ENCODE measurements at regions not wholly inside any gene's neighbourhood (a gene's known extent, or its start where the extent isn't known, plus 50 kb on each side); places are given as distances from the start of the nearest gene placed in this dataset.

DNA sequence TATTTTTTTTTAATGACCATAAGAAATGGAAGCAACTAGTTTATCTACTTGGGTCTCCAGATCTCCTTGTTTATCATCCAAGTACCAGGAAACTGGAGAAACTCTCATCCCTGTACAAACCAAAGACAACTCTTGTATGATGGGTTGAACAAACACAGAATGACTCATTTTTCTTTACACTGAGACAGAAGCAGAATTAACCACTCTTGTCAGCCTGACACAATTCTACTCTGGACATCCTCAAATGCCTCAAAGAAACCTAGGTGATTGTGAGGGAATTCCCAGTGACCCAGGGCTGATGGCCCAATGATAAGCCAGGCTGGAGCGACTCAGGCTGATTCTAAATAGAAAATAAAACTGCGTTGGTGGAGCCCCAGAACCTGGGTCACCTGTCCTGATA is 151.5 kb downstream of the ZNF737 start:
- Histone ChIP-seq H3K9me2 (ENCODE audit: insufficient read depth) (no peaks in the 10 kb centered on the region), H3K36me3 (ENCODE audit: low read depth) (no peaks in the 10 kb centered on the region), H3K79me2 (ENCODE audit: low read depth) (no peaks in the 10 kb centered on the region), H3F3A (ENCODE audit: insufficient read depth, low read depth) (no peaks in the 10 kb centered on the region), H3K4me3 (no peak overlapping the region), H3K9me3 (ENCODE audit: insufficient read depth, low read depth) (peaks cover 3% of the 10 kb centered on the region; the same call in 1 of the 2 replicates), H3K4me1 (replicated peaks; ENCODE audit: insufficient read depth) (no peaks in the 10 kb centered on the region), H3K27me3 (ENCODE audit: insufficient read depth, low read depth) (no peaks in the 10 kb centered on the region), H3K4me2 (no peak overlapping the region), H2AFZ (no peak overlapping the region), H3K27ac (no peak overlapping the region), H4K20me1 (ENCODE audit: insufficient read depth) (no peaks in the 10 kb centered on the region)
- CTCF ChIA-PET: no interaction called here
- intact Hi-C loops (cut with micrococcal nuclease; ENCODE audit: unreplicated experiment): no loop called here
- POLR2A ChIA-PET (ENCODE audit: unreplicated experiment): no interaction called here
- BruUV-seq (replicated peaks): no TSS peak
- TF ChIP-seq EZH2 (IDR thresholded peaks at IDR 0.05; ENCODE audit: low read depth): no peak
- TF ChIP-seq, protein P1, sequence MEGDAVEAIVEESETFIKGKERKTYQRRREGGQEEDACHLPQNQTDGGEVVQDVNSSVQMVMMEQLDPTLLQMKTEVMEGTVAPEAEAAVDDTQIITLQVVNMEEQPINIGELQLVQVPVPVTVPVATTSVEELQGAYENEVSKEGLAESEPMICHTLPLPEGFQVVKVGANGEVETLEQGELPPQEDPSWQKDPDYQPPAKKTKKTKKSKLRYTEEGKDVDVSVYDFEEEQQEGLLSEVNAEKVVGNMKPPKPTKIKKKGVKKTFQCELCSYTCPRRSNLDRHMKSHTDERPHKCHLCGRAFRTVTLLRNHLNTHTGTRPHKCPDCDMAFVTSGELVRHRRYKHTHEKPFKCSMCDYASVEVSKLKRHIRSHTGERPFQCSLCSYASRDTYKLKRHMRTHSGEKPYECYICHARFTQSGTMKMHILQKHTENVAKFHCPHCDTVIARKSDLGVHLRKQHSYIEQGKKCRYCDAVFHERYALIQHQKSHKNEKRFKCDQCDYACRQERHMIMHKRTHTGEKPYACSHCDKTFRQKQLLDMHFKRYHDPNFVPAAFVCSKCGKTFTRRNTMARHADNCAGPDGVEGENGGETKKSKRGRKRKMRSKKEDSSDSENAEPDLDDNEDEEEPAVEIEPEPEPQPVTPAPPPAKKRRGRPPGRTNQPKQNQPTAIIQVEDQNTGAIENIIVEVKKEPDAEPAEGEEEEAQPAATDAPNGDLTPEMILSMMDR (conservative IDR thresholded peaks at IDR 0.05): no peak
- no peak for DNase-seq

DNA sequence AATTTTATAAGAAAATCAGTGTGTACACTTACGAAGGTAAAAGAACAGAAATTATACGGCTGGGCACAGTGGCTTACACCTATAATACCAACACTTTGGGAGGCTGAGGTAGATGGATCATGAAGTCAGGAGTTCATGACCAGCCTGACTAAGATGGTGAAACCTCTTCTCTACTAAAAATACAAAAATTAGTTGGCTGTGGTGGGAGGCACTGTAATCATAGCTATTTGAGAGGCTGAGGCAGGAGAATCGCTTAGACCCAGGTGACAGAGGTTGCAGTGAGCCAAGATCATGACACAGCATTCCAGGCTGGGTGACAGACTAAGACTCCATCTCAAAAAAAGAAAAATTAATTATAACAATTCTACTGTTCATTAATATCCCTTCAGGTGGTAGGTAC is 151.9 kb downstream of the ZNF737 start:
- Histone ChIP-seq H3K79me2 (ENCODE audit: low read depth) (no peaks in the 10 kb centered on the region), H3K9me3 (ENCODE audit: insufficient read depth, low read depth) (peaks cover 3% of the 10 kb centered on the region; the same call in 1 of the 2 replicates), H3K27ac (no peak overlapping the region), H3K9me2 (ENCODE audit: insufficient read depth) (no peaks in the 10 kb centered on the region), H3F3A (ENCODE audit: insufficient read depth, low read depth) (no peaks in the 10 kb centered on the region), H3K4me3 (no peak overlapping the region), H4K20me1 (ENCODE audit: insufficient read depth) (no peaks in the 10 kb centered on the region), H3K4me1 (replicated peaks; ENCODE audit: insufficient read depth) (no peaks in the 10 kb centered on the region), H3K27me3 (ENCODE audit: insufficient read depth, low read depth) (no peaks in the 10 kb centered on the region), H3K36me3 (ENCODE audit: low read depth) (no peaks in the 10 kb centered on the region), H2AFZ (no peak overlapping the region), H3K4me2 (no peak overlapping the region)
- TF ChIP-seq, protein P1 (conservative IDR thresholded peaks at IDR 0.05): no peak
- TF ChIP-seq EZH2 (IDR thresholded peaks at IDR 0.05; ENCODE audit: low read depth): no peak
- DNase-seq: no peak
- POLR2A ChIA-PET (ENCODE audit: unreplicated experiment): no interaction called here
- CTCF ChIA-PET: no interaction called here
- BruUV-seq (replicated peaks): no TSS peak
- intact Hi-C loops (cut with micrococcal nuclease; ENCODE audit: unreplicated experiment): no loop called here

DNA sequence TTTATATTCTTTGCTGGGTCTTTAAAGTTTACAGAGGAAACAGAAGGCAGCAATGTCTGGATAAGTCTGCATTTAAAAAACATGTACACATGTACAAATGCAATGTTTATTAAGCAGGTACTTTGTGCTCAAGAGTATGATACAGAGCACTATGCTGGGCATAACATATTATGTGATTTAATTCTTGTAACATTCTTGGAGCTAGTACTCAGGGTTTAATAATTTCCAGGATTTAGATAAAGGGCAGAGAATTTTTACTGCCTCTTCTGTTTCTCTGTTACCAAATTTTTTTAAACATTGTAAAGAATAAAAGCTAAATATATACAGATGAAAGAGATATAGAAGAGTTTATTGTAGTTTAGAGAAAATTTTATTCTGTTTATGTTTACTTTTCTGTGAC is 152.7 kb downstream of the ZNF737 start:
- ChIA-PET CTCF (no interaction called here), POLR2A (ENCODE audit: unreplicated experiment) (no interaction called here)
- no TSS peak for BruUV-seq (replicated peaks)
- Histone ChIP-seq H3K9me2 (ENCODE audit: insufficient read depth) (no peaks in the 10 kb centered on the region), H3F3A (ENCODE audit: insufficient read depth, low read depth) (no peaks in the 10 kb centered on the region), H3K27me3 (ENCODE audit: insufficient read depth, low read depth) (no peaks in the 10 kb centered on the region), H3K4me3 (no peak overlapping the region), H3K36me3 (ENCODE audit: low read depth) (no peaks in the 10 kb centered on the region), H3K79me2 (ENCODE audit: low read depth) (no peaks in the 10 kb centered on the region), H3K27ac (no peak overlapping the region), H4K20me1 (ENCODE audit: insufficient read depth) (no peaks in the 10 kb centered on the region), H3K9me3 (ENCODE audit: insufficient read depth, low read depth) (peaks cover 3% of the 10 kb centered on the region; the same call in 1 of the 2 replicates), H3K4me2 (no peak overlapping the region), H3K4me1 (replicated peaks; ENCODE audit: insufficient read depth) (no peaks in the 10 kb centered on the region), H2AFZ (no peak overlapping the region)
- intact Hi-C loops (cut with micrococcal nuclease; ENCODE audit: unreplicated experiment): no loop called here
- TF ChIP-seq, protein P1 (conservative IDR thresholded peaks at IDR 0.05): no peak
- no peak for TF ChIP-seq EZH2 (IDR thresholded peaks at IDR 0.05; ENCODE audit: low read depth)
- no peak for DNase-seq

All from PC-9 (cell line).